Endothelial cell of umbilical vein (primary cell): ENCODE measurements at regions not wholly inside any gene's neighbourhood (a gene's known extent, or its start where the extent isn't known, plus 50 kb on each side); places are given as distances from the start of the nearest gene placed in this dataset.

Experiments used
- BruUV-seq: library from RNA; stranded (reverse); fragments of 400-500 nt; replicated peaks from 2 replicates; lab custom pipeline; 2021; lab: Mats Ljungman, UMichigan
- CTCF ChIA-PET: fragments of 300-600, 350-600 bp; sonication (Branson Sonifier 250); formaldehyde crosslinking; loops from one replicate; lab custom pipeline; 2021; ENCODE audit warnings: antibody characterized with exemption, inconsistent platforms; lab: Charles Lee
- POLR2A ChIA-PET: fragments of 300-600, 350-600 bp; sonication (Branson Sonifier 250); formaldehyde crosslinking; loops from one replicate; lab custom pipeline; 2021; ENCODE audit warnings: antibody characterized with exemption, inconsistent platforms; lab: Charles Lee
- DNase-seq: peaks from one replicate; pipeline ENCODE4 v3.0.0-alpha.2; 2011; ENCODE audit warnings: low read depth, low spot score
- FAIRE-seq: peaks from 2 replicates; lab custom pipeline; 2011; peaks lifted over from hg19 to GRCh38; lab: Jason Lieb, UNC
- H2AFZ ChIP-seq: 2 replicates; pipeline ENCODE4 v1.6.0; 2012; ENCODE audit warnings: low read depth, low read length, control low read depth, inconsistent platforms
- H3K27ac ChIP-seq: 2 replicates; pipeline ENCODE4 v1.5.1; 2011; ENCODE audit warnings: low read depth, mild to moderate bottlenecking, control low read depth, low read length, moderate library complexity; ENCODE audit not compliant: insufficient read depth
- H3K27me3 ChIP-seq, 2 experiments: 2 replicates each; pipeline versions ENCODE4 v1.6.0 to v1.6.1; 2011; ENCODE audit warnings: low read length in 2 of 2, mixed read lengths in 1 of 2; ENCODE audit not compliant: control insufficient read depth in 2 of 2, insufficient read depth in 2 of 2
- H3K36me3 ChIP-seq, 2 experiments: 2 replicates in 1 of 2; 3 replicates in 1 of 2; pipeline ENCODE4 v1.5.1; 2011; ENCODE audit warnings: low read length in 2 of 2, mild to moderate bottlenecking in 1 of 2, moderate library complexity in 1 of 2; ENCODE audit not compliant: control insufficient read depth in 2 of 2, insufficient read depth in 2 of 2; ENCODE audit errors: extremely low read depth in 1 of 2
- H3K4me1 ChIP-seq: 3 replicates; pipeline ENCODE4 v1.5.1; 2011; ENCODE audit warnings: mild to moderate bottlenecking, low read length; ENCODE audit not compliant: control insufficient read depth, insufficient read depth; ENCODE audit errors: extremely low read depth
- H3K4me2 ChIP-seq: 2 replicates; pipeline ENCODE4 v1.6.1; 2011; ENCODE audit warnings: low read length, control low read depth, mixed read lengths; ENCODE audit not compliant: insufficient read depth
- H3K4me3 ChIP-seq, 3 experiments: fragments of 200-600 bp in 1 of 3; sonication (generic), shearing (Covaris generic) in 1 of 3; replicated peaks in 1 of 3; 2 replicates each; pipeline ENCODE4 v1.5.1; 2011 to 2016; ENCODE audit warnings: control low read depth in 3 of 3, low read length in 3 of 3, mild to moderate bottlenecking in 2 of 3, inconsistent platforms in 1 of 3, low read depth in 1 of 3, moderate library complexity in 1 of 3; ENCODE audit not compliant: insufficient read depth in 1 of 3
- H3K79me2 ChIP-seq: 2 replicates; pipeline ENCODE4 v1.6.0; 2012; ENCODE audit warnings: low read length, inconsistent platforms; ENCODE audit not compliant: control insufficient read depth, insufficient read depth
- H3K9ac ChIP-seq: replicated peaks from 2 replicates; pipeline ENCODE3; 2011; ENCODE audit warnings: low read length, control low read depth; ENCODE audit not compliant: insufficient read depth; ENCODE audit errors: extremely low read depth
- H3K9me1 ChIP-seq: replicated peaks from 3 replicates; pipeline ENCODE4 v1.6.0; 2011; ENCODE audit warnings: mild to moderate bottlenecking, low read length; ENCODE audit not compliant: control insufficient read depth, insufficient read depth; ENCODE audit errors: extremely low read depth
- H3K9me3 ChIP-seq: replicated peaks from 2 replicates; pipeline ENCODE4 v1.5.1; 2012; ENCODE audit warnings: low read length, inconsistent platforms; ENCODE audit not compliant: control insufficient read depth, insufficient read depth
- H4K20me1 ChIP-seq: replicated peaks from 2 replicates; pipeline ENCODE3; 2011; ENCODE audit warnings: mild to moderate bottlenecking, low read length; ENCODE audit not compliant: control insufficient read depth, insufficient read depth; ENCODE audit errors: extremely low read depth
- EZH2 ChIP-seq: IDR thresholded peaks from 2 replicates; pipeline ENCODE4 v1.6.1; 2012; ENCODE audit warnings: borderline replicate concordance, low read depth, mild to moderate bottlenecking, moderate library complexity, low read length, inconsistent platforms; ENCODE audit not compliant: severe bottlenecking
- FOS ChIP-seq: IDR thresholded peaks from 2 replicates; pipeline ENCODE4 v1.6.1; 2011; ENCODE audit warnings: mild to moderate bottlenecking, low read length, moderate library complexity, borderline replicate concordance; ENCODE audit not compliant: insufficient read depth
- GATA2 ChIP-seq: IDR thresholded peaks from 2 replicates; pipeline ENCODE4 v1.7.0; 2011; ENCODE audit warnings: low read depth, mild to moderate bottlenecking, moderate library complexity, mixed read lengths, low read length; ENCODE audit not compliant: insufficient read length, insufficient read depth
- JUN ChIP-seq: IDR thresholded peaks from 2 replicates; pipeline ENCODE4 v1.6.1; 2011; ENCODE audit warnings: borderline replicate concordance, low read depth; ENCODE audit not compliant: insufficient read length, insufficient read depth
- MYC ChIP-seq: IDR thresholded peaks from one replicate; pipeline ENCODE4 v1.6.1; 2011; ENCODE audit warnings: mild to moderate bottlenecking, low read depth, low read length
- POLR2A ChIP-seq: IDR thresholded peaks from 2 replicates; pipeline ENCODE4 v1.6.1; 2012; ENCODE audit warnings: low read depth, mild to moderate bottlenecking, control low read depth, low read length
- POLR2AphosphoS5 ChIP-seq: IDR thresholded peaks from 2 replicates; pipeline ENCODE4 v1.6.1; 2012; ENCODE audit warnings: low read depth, mild to moderate bottlenecking, control low read depth, low read length, moderate library complexity; ENCODE audit not compliant: insufficient read depth
- dilution Hi-C: fragments of 300-500 bp; cut with MboI; formaldehyde crosslinking; loops from one replicate; pipeline ENCODE4 v1.15.0; 2019; ENCODE audit warnings: low sequenced_read_pairs; ENCODE audit not compliant: extremely low pct_ligation_motif_present
- intact Hi-C: fragments of 100-400 bp; cut with micrococcal nuclease; formaldehyde crosslinking; loops from one replicate; pipeline ENCODE4 v1.10.0; 2022
- TF ChIP-seq, protein P1 (sequence below): IDR thresholded peaks from 2 replicates; pipeline ENCODE4 v1.6.1; 2011; ENCODE audit not compliant: insufficient read depth, insufficient read length
- TF ChIP-seq, protein P2 (sequence below), 2 donors: IDR thresholded peaks; 1 replicate in 1 of 2; 2 replicates in 1 of 2; pipeline ENCODE4 v1.5.1; 2011; ENCODE audit warnings: low read length in 2 of 2, mild to moderate bottlenecking in 2 of 2, moderate library complexity in 2 of 2, control low read depth in 1 of 2, inconsistent platforms in 1 of 2, low read depth in 1 of 2; ENCODE audit not compliant: insufficient read depth in 1 of 2; ENCODE audit errors: extremely low read depth in 1 of 2

DNA sequence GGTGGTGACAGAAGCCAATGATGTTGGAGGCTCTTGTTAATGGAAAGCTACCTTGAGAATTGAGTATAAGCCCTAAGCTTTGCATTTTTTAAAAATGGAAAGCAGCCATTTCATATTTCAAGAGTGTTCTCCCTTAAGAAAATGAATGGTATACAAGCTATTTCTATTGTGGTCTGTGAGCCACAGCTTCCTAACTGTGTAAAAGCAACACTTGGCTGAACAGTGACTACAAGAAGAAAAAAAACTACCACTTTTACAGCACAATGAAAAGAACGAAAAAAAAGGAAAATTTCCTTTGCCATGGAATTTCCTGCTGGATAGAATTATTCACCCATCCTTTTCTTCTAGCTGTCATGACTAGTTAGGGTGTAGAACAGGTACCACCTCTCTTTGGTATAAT lies 397.1 kb upstream of the BTBD3 start:
- H4K20me1 ChIP-seq, result no peaks in the 10 kb centered on the region
- H2AFZ ChIP-seq, result no peak overlapping the region
- DNase-seq (no peak), FAIRE-seq (no peak)
- CTCF ChIA-PET, result no interaction called here
- no peaks in the 10 kb centered on the region for H3K36me3 ChIP-seq
- no peak overlapping the region for H3K4me3 ChIP-seq
- H3K27me3 ChIP-seq, result peaks cover 2 to 5% of the 10 kb centered on the region in 2 experiments
- H3K9me1 ChIP-seq, result no peaks in the 10 kb centered on the region
- no peak overlapping the region for H3K27ac ChIP-seq
- TF ChIP-seq EZH2 (no peak), FOS (no peak)
- TF ChIP-seq, protein P1, sequence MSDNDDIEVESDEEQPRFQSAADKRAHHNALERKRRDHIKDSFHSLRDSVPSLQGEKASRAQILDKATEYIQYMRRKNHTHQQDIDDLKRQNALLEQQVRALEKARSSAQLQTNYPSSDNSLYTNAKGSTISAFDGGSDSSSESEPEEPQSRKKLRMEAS, result no peak
- intact Hi-C loops, result no loop called here
- H3K4me2 ChIP-seq, result no peak overlapping the region
- BruUV-seq, result no TSS peak
- H3K4me1 ChIP-seq, result no peaks in the 10 kb centered on the region
- H3K79me2 ChIP-seq, result no peaks in the 10 kb centered on the region
- H3K9ac ChIP-seq, result no peak overlapping the region
- dilution Hi-C loops, result no loop called here
- no peaks in the 10 kb centered on the region for H3K9me3 ChIP-seq
- POLR2A ChIA-PET, result no interaction called here

DNA sequence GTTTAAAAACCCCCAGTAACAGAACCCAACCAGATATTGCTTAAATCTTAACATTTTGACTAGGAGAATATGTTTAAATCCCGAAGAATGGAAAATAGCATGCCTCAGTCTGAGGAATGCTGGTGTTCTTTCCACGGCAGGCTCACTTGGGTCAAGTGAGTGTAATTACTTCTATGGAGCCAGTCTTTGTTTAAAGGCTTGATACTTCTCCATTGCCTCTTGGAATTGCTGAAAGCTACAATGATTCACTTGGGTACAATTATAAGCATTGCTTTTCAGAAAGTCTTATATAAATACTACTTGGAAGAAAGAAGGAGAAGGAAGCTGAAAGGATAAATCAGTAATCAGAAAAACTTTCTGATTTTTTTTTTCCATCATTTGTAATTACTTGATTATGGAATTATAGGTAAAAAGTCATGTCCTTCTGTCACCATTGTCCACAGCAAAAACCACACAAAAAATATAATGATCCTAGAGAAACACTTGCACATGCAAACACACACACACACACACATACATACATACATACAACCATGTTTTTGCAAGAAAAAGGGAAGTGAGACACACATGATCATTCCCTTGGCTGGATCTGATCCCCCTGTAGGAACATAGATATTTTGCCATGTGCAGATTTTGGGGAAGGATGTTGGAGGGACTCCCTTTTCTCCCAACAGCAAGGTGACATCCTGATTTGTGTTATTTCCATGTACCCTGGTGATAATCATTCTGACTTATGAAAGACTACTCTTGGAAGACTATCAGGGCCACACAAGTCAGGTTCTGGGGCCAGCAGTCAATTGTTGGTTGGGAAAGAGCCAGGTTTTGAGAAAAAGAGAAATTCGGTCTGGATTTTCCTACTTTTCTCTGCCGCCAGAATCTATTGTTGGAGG lies 396.0 kb upstream of the BTBD3 start:
- Histone ChIP-seq H3K79me2 (no peaks in the 10 kb centered on the region), H3K9ac (no peak overlapping the region), H3K36me3 (no peaks in the 10 kb centered on the region), H3K4me3 (no peak overlapping the region), H3K9me3 (no peaks in the 10 kb centered on the region), H2AFZ (no peak overlapping the region), H3K4me1 (no peaks in the 10 kb centered on the region), H3K27ac (no peak overlapping the region), H4K20me1 (no peaks in the 10 kb centered on the region), H3K4me2 (no peak overlapping the region), H3K9me1 (no peaks in the 10 kb centered on the region), H3K27me3 (peaks cover 2 to 5% of the 10 kb centered on the region in 2 experiments)
- no peak for TF ChIP-seq GATA2
- TF ChIP-seq, protein P2, sequence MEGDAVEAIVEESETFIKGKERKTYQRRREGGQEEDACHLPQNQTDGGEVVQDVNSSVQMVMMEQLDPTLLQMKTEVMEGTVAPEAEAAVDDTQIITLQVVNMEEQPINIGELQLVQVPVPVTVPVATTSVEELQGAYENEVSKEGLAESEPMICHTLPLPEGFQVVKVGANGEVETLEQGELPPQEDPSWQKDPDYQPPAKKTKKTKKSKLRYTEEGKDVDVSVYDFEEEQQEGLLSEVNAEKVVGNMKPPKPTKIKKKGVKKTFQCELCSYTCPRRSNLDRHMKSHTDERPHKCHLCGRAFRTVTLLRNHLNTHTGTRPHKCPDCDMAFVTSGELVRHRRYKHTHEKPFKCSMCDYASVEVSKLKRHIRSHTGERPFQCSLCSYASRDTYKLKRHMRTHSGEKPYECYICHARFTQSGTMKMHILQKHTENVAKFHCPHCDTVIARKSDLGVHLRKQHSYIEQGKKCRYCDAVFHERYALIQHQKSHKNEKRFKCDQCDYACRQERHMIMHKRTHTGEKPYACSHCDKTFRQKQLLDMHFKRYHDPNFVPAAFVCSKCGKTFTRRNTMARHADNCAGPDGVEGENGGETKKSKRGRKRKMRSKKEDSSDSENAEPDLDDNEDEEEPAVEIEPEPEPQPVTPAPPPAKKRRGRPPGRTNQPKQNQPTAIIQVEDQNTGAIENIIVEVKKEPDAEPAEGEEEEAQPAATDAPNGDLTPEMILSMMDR (IDR thresholded peaks at IDR 0.05; ENCODE audit: extremely low read depth in 1 of 2, insufficient read depth in 1 of 2, low read depth in 1 of 2, low read length in 2 of 2), result no peak
- TF ChIP-seq JUN, result no peak
- no peak for TF ChIP-seq POLR2A
- TF ChIP-seq, protein P1, result no peak
- no peak for TF ChIP-seq EZH2
- no peak for TF ChIP-seq FOS
- no peak for TF ChIP-seq MYC
- TF ChIP-seq POLR2AphosphoS5, result no peak
- intact Hi-C loops, result no loop called here
- dilution Hi-C loops, result no loop called here
- FAIRE-seq (no peak), DNase-seq (no peak)
- ChIA-PET POLR2A (no interaction called here), CTCF (interaction anchor here (1.6 kb wide), 1 partner anchor 23 kb away, joined by 3 read pairs; no protein-coding TSS in a partner anchor)
- BruUV-seq, result no TSS peak
